COR-L47 (cell line): ENCODE measurements at regions not wholly inside any gene's neighbourhood (a gene's known extent, or its start where the extent isn't known, plus 50 kb on each side); places are given as distances from the start of the nearest gene placed in this dataset.
"Not testable (repeated sequence)": the region's sequence is repeated elsewhere in the genome, so short reads cannot be mapped to it uniquely, and the experiment has no call there.

Source experiments
- DNase-seq: peaks from one replicate; lab custom pipeline; 2025; lab: John Stamatoyannopoulos, UW

DNA sequence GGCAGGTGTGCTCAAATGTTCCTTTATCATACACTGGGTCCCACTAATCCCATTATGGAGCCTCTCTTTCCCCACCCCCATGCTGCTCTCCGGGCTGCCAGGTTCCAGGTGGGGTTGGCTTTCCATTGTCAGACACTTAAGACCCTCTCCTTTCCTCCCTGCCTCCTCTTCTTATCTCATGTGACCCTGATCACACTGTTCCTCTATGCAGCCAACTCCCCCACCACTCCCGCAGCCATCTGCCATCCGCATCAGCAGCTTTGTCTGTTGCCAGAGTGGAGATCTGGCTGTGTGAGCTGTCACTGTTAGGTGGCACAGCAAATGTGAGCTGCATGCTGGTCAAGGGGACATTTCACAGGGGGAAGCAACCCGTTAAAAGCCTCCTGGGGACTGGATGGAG is 391.4 kb downstream of the TNS3 start:
- DNase-seq, result no peak

DNA sequence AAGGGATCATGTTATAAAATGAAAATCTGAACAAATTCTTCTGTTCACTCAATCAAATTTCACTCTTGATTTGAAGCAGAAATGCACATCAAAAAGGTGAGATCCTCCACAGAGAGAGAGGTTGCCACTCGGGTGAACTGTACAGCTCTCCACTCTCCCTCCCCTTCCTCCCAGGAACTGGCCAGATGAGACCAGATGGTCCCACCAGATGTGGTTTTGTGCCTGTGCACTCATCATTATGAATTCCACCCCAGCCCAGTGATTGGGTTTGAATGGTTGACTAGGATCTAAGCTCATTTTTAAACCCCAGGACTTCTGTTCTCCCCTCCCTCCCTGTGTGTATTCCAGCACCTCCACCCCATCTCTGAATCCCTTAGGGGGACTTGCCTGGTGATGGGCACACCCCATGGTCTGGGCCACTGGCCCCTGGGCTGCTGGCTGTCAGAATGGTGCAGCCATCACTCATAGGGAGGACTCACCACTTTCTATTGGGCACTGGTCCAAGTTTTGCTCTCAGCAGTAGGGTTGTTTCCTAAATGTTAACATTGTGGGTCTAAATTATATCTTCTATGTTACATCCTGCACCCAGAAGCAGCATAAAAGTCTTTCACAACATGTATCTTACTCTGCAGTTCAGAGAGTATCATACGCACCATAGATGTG is 393.1 kb downstream of the TNS3 start:
- no peak for DNase-seq

DNA sequence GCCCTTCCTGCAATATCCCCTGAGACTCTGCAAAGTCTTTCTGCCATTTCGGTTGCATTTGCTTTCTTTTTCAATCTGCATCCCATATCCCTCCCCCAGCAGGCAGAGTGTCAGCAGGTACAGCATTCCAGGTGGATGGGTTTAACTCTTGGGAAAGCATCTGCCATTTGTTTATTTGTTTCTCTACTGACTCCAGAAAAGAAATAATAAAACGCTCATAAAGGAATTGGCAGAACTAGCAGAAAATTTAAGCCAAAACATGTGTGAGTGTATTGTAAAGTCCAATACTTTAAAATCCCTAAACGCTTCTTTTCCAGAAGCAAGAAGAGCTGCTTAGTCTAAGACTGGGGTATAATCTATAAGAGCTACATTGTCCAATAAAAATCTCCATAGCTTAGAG is 393.8 kb downstream of the TNS3 start:
- no peak for DNase-seq

DNA sequence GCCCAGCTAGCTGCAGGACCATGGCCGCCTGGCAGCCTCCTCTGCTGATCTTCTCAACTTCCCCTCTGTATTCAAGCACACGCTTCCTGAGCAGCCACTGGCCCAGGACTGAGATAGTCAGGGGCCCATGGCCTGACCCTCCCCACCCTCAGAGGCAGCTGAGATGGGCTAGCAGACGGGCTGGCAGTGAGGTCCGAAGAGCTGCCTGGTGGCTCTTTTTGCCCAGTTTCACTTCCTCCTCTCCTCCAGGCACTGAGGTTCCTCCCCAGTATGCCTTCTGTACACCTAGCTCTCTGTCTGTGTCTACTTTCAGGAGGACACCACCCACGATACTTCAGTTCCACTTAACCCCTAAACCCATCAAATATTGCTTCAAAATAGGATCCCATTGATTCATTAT is 395.6 kb downstream of the TNS3 start:
- DNase-seq, result no peak

DNA sequence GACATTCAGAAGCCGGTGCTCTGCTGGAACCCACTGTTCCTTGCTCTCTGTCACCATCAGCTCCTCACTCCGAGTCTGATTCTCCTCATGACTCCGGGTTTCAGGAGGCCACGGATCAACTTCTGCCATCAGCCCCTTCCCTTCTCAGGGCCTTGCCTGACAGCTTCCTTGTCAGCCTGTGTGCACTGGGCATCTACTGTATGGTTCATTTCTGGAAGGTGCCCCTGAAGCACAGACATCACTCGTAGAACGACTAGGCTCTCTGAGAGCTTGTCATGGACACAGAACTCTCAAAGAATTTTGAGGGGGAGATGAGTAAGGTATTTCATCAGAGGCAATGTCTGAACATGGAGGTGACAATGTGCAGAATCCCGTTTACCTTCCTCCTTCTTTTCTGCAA is 396.1 kb downstream of the TNS3 start:
- no peak for DNase-seq

DNA sequence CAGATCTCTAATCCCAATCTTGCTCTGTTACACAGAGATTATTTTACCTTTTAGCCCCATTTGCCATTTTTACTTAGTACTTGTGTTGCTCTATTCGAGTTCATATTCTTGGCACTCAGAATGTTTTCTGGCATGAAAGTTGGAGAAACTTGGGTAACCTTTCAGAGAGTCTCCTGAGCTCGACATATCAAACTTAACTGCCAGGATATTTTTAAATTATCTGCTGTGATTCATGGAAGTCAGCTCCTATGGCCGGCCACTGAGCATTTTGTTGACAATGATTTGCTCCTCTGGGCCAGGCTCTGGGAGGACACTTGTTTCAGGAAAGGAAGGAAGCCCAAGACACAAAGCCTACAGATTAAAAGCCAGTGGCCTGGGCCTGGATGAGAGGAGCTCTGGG is 396.7 kb downstream of the TNS3 start:
- no peak for DNase-seq

DNA sequence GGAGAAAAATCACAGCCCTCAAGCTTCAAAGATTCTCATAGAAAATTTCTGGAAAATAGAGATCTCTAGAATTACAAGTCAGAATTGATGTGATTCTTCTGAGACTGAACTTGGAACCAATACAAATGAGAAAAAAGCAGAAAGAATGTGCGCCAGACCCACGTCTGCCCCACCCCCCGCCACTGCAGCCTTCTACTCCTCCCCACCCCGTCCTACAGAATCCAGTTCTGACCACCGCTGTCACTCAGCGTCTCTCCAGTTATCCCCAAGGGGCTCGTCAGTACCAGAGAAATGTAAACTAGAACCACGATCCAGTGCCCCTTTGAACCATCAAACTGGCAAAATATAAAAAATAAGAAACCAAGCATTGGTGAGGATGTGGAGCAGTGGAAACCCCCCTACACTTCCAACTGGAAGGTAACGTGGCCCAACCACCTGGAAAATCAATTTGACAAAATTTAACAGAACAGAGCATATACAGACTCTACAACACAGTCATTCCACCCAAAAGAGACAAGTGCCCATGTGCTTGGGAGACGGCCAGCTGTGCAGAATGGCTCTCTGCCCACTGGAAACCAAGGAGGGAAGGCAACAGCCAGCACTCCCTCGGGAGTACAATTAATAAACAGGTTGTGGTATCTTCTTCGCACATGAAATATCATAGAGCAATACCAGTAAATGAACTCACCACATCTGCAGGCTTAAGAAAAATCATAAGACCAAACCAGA is 397.9 kb downstream of the TNS3 start:
- DNase-seq, result no peak

DNA sequence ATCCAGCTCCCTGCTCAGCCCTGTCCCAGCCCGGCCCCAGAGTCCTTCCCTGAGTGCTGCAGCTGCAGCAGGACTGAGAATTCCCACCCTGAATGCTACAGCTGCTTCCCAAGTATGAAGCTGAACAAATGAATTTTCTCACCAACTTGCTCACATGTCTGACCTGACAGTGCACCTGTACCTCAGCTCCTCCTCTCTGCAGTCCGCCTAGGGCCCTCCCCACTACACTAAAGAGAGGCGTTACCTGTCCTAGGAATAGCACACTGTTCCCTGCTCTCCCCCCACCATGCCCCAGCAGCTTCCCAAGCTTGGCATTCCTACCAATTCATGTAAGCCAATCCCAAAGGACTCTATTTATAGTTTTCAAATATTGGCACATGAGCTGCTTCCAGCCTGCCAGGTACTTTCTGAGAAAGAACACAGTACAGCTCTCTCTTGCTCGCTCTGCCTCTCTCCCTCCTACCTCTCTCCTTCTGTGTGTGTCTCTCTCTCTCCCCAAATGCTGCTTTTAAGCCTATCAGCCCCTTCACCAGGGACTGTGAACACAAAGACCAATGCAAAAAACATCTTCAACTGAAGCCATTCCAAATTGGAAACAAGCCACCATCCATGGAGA is 400.1 kb downstream of the TNS3 start:
- DNase-seq, result no peak

DNA sequence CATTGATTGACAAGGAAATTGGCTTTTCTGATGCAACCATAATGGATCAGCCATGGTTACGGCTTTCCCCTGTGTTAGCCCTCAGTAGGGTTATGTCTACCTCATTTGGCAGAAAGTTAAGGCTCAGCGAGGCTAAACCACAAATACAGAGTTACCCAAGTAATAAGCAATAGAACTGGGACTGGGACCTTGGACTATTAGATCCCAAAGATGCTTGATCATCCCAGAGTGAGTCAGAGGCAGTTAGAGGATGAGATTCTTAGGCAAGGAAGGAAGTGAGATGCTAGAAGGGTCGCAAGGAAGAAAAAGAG is 401.4 kb downstream of the TNS3 start:
- DNase-seq, result no peak

DNA sequence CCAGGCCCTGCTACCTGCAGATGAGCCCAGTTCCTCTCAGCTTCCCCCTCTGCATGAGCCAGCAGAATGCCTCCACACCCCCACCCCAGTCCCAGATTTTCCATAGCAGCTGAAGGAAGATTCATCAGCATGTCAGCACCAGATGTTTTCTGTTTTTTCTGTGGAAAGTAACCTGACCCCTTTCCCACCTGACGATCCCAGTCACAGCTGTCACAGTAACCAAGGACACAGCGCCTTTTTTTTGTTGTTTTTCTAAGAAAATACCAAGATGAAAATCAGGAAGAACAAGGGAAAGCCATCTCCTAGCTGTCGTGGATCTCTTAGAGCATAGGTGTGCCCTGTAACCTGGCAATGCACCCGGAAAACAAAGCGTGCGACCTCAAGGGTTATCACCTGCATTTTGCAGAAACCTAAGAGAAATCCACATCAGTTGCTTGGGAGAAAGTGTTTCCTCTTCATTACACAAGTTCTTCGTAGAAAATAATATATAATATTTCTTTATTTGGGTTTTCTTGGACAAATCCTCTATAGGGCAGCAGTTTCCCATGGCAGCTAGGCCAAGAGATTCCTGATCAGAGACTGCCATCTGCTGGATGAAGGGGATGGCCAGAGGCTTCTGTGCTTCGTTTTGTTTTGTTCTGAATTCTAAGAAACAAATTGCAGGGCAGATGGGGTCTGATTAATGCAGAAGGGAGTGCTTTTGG is 401.9 kb downstream of the TNS3 start:
- peak; percentile 22 for DNase-seq

DNA sequence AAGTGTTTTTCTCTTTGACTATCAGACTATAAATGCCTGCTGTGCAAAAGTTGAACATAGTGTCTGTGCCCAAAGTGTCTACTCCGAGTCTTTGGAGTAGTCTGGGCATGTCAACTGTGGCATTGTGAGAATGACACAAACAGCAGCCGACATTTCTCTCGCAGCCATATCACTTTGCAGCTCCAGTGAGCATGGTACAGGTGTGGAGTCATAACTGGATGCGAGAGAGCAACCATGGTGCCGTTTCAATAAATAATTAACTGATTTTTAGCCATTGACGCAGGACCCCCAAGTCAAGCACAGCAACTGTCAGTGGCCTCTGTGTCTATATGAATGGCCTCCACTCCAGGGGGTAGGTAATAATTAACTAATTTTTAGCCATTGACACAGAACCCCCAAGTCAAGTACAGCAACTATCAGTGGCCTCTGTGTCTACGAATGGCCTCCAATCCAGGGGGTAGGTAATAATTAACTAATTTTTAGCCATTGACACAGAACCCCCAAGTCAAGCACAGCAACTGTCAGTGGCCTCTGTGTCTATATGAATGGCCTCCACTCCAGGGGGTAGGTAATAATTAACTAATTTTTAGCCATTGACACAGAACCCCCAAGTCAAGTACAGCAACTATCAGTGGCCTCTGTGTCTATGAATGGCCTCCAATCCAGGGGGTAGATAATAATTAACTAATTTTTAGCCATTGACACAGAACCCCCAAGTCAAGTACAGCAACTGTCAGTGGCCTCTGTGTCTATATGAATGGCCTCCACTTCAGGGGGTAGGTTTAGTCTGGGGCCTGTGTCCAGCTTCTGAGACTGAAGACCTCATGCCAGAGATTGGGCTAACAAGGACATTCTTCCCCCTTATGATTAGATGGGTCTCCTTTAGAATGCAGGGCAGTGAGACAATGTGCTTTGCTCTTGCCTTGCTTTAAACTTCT is 409.0 kb downstream of the TNS3 start:
- not testable (repeated sequence) for DNase-seq

DNA sequence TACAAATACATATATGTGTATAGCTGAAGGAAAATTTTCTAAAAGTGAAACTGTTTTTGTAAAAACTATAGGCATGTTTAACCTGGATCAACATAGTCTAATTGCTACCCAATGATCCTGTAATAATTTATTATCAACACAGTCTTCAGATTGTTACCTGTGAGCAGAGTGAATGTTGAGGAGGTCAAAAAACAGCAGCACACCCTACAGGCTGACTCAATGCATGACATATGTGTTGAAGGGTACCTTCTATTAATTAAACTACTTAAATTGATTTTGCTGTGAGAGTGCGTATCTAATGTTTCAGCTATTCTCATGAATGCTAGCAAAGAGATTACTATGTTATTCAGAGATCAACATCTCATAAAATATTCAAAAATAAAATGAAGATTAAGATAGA is 411.4 kb downstream of the TNS3 start:
- no peak for DNase-seq

DNA sequence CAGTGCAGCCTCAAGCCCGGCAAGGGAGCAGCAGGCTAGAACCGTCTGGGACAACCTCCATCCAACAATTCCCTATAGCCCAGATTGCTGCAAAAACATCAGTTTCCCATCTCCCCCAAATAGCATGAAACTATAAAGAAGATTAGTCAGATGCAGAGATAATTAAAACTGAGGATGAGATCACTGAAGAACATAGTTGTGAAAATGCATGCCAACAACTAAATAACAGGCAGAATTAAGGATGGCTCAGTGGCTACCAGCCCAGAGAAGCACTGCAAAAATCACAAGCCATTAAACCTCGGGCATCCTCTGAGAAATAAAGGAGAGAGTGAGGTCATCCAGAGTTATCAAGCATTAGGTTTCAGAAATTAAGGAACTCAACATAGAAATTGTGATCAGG is 427.1 kb downstream of the TNS3 start:
- DNase-seq, result no peak

DNA sequence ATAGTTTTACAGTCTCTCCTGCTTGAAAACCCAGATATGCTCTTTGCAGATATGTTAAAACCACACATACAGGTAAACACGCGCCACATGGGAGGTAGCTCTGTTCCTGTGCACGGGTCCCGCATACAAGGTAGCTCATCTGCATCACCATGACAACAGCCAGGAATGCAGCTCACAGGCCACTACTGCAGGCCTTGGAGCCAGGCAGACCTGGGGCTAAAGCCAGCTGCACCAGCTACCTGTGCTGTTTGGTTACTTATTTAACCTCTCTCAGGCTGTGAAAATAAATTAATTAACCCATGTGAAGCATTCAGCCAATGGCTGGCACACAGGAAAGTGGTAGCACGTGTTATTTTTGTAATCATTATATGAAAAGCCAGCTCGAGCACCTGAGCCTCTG is 428.3 kb downstream of the TNS3 start:
- DNase-seq, result peak; percentile 69

DNA sequence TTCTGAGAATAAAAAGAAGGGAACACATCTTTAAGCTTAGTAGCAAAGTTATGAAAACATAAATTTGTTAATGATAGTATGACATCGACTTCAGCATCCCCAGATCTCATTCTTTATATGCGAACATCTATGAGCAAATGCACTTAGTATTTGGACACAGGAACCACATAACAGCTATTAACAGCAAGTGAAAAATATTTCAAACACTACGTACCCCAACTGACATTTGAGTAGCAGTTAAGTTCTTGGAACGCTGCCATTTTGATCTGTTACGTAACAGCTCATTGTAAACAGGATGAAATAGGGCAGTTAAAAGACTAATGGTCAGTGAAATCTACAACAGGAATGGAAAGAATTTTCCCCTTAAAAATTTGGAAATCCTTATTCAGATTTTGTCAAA is 428.9 kb downstream of the TNS3 start:
- DNase-seq, result peak; percentile 56

DNA sequence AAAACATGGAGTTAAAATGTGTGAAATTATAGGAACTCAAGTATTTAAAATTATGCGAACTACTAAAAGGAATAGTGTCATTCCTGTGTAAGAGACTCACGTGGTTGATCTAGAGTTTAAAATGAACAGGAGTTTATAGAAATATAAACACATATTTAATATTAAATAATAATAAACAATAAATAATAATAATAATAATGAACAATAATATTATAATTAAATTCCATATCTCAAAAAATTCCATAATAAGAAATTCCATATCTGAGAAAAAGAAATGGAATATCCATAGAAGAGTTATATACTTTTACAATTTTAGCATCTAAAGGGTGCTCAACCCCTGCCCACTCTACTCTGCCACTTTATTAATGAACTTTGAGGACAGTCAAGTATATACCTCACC is 429.6 kb downstream of the TNS3 start:
- DNase-seq, result no peak

DNA sequence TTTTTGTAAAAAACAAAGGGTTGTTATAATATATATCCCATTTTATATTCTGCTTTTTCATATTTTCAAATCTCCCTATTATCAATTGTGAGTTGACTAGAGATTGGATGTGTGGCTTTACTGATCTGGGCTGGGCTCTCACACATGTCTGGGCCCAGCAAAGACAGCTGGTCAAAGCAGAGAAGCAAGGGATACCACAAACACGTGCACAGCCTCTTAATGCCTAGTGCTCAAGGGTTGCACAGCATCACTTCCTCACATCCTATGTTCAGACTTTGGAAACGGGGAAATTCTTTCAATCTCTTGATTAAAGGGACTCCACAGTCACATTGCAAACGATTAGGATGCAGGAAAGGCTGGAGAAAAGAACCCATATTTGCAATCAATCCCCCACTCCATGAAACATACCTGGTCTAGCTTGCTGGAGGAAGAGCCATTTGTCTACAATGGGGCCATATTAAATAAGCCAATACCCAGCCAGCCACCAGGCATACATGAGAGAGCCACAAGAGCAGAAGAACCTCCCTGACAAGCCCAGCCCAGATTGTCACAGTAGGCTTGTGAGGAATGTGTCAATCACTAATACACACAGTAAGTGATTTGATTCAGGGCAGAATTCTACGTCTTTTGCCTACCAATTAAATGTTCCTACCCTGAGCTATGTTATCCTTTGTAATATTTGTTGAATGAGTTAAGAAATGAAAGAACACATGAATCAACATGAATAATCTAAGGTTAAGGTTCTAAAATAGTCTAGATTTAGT is 431.2 kb downstream of the TNS3 start:
- DNase-seq, result no peak

DNA sequence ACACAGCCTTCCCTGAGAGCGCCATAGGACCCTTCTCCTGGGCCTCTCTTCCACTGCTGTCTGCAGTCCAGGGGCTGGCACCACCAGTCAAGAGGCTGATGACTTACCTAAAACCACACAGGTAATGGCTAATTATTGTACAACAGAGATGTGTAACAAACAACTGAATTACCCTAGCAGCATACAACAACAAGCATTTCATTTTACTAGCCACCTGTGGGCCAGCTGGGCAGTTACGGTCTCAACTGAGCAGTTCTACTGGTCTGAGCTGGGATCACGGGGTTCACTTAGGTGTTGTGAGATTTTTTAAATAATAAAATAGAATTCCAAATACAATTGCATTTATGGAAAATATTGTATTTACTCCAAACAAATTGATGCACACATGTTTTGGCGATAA is 431.9 kb downstream of the TNS3 start:
- no peak for DNase-seq

DNA sequence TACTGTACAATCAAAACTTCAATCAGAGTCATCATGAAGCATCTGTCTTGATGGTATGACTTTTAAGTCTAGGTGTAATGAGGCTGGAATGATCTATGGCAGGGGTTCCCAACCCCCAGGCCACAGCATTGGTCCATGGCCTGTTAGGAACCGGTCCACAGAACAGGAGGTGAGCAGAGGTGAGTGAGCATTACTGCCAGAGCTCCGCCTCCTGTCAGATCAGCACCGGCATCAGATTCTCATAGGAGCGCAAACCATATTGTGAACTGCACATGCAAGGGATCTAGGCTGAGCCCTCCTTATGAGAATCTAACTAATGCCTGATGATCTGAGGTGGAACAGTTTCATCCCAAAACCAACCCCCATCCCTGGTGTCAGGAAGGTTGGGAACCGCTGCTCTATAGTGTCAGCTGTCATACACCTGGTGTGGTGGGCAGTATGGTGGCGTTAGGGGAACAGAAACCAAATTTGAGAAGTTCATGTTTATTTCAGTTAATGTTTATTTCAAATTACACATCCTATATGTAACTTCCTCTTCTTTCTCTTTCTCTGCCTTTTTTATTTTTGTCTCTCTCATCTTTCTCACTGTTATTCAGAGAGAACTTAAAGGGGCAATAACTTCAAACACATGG is 432.6 kb downstream of the TNS3 start:
- DNase-seq, result no peak

DNA sequence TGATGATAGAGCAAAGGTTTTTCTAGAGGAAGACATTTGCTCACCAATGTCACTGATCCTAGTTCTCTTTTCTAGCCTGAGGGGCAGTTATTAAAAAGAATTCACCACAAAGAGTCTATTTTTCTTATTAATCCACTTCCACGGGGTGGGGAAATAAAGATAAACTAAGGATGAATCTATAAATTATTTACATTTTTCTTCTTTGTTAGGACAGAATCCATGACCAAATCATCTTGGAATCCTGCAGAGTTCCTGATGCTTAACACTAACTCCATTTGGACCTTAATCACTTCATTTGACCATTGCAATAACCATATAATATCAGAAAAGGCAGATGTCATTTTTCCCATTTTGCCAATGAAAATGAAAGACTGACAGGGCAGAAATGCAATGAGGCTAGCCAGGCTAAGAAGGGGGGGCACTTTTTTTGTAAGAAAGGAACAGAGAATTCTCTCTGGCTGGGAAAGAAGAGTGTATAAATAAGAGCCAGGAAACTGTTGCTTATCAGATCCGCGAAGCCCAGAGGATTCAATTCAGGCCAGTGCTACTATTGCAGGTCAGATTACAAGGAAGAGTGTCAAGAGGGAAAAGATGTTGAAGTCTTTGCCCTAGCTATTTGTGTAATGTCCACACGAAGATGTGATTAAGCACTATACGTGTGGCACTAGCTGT is 433.2 kb downstream of the TNS3 start:
- no peak for DNase-seq
